GM19035 (cell line): ENCODE measurements at regions not wholly inside any gene's neighbourhood (a gene's known extent, or its start where the extent isn't known, plus 50 kb on each side); places are given as distances from the start of the nearest gene placed in this dataset.
"Not testable (repeated sequence)": the region's sequence is repeated elsewhere in the genome, so short reads cannot be mapped to it uniquely, and the experiment has no call there.

Experiments used
- ATAC-seq: cut with Tn5 transposase; IDR thresholded peaks from one replicate; pipeline ENCODE4 v1.9.1; 2021; ENCODE audit not compliant: unreplicated experiment

DNA sequence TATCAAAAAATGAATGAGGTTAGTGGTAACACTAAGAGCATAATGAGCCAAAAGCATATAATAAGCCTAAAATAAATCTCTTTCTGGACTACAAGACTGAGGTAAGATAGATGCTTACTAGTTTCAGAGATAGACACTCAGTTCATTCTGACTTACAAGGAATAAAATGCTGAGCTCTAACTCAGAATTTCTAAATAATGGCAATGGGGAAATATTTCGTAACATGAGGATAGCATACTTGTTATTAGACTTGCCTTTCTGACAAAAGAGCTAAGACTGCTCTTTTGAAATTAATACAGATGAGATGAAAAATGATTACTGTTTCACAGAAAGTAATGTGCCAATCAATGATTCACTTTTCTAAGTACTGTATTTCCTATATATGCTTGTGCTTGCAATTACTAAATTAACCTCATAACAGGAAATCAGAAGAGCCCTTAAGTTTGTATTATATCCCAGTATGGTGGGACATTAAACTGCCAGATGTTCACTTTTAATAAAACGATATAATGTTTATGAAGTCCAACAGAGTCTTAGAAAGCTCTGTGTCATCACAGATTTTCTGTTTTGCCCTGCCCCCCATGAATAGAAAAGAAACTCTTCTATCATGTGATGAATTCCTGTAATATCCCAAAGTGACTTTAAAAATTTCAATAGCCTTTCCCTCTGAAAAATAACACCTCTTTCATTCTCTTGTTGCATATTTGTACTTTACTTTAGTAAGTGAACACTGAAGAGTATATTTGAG, 2771.0 kb upstream of the PCDH20 start:
- no peak for ATAC-seq

DNA sequence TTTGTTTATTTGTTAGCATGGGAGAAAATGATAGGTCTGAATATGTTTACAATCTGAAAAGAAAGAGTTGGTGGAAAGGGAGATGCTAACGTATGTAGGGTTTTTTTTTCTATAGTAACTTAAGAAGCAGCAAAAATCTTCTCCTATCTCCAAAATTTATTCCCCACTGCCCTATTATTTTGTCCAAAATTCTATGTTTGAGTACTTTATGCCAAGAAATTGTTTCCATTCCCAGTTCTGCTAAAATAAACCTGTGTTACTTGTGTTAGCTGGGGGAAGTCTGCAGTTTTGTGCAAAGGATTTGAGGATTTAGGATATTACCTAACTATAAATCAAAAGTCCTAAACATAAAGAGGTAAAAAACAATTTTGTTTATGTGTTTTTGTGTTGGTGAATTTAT, 2770.4 kb upstream of the PCDH20 start:
- ATAC-seq = no peak

DNA sequence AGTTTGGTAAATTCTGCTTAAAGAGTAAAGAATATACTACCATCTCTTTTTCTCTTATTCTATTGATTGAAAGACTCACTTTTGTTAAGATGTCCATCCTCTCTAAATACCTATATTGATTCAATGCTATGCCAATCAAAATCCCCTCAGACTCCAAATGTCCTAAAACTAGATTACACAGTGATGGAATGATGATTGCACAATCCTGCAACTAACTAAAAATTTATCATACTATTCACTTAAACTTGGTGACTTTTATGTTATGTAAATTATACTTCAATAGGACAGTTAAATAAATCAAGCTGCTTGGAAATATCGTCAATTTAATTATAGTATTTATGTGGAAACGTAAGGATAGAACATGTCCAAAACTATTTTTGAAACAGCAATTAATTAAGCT, 2765.1 kb upstream of the PCDH20 start:
- ATAC-seq = no peak

DNA sequence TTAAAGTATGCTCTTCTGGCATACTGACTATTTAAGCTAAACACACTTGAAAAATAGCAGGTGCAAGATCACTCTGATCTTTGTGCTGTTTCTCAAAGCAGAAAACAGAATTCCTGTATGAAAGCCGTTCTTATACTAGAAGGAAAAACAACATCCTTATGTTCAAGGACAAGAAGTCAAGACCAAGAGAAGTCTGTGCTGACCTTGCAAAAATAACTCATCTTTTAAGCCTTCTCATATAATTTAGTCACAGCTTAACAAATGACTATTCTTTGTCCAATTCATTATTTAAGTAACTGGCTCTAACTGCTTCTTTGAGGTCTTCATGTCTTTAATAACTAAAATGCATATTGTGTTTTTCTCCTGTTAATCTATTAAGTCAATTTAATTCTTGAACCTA, 2750.2 kb upstream of the PCDH20 start:
- no peak for ATAC-seq

DNA sequence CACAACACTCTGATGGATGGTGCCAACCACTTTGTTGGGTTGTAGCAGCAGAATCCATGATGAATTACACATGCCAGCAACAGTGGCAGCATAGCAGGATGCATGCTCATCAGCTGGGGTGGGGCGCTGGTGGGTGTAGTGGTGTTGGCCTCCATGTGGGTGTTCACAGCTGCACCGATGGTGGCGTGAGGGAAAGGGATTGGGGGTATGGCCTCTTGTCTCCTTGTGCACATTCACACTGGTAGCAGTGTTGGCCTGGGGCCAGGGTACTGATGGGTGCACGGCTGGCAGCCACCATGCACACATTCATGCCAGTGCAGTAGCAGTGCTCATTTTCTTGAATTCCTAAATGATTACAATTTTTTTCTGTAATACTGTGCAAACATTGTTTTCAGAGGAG, 2748.8 kb upstream of the PCDH20 start:
- ATAC-seq = no peak

DNA sequence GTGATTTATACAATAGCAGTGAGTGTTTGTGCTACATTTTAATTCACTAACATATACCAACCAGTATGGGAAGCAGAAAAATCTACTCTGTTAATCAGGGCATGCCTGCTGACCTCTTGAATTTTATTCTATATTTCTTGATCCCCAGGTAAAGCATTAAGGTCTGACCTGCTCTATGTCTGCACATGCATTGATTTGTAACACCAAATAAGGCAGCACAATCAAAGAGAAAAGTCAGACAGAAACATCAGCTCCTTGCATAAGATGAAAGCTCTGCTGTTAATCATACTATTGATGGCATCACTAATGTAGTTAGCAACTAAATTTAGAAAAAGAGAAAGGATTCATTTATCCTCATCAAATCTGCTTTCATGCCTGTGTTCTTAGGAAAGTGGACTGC, 2744.8 kb upstream of the PCDH20 start:
- ATAC-seq = no peak

DNA sequence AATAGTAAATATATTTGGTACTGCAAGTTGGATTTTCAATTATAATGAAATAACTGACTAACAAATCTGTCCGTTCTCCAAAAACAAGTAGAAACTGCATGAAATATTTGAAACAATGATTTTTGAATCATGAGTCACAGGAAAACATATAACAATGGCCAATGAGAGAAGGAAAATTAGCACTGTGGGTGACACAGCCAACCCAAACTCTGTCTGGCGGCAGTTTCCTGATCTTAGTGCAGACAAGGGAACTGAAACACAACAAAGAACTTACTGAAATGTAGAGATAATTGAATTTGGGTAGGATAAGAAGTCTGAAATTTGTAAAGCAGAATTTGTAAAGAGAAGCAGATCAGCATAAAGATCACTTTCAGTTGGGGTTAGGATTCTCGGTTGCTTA, 2743.3 kb upstream of the PCDH20 start:
- no peak for ATAC-seq

DNA sequence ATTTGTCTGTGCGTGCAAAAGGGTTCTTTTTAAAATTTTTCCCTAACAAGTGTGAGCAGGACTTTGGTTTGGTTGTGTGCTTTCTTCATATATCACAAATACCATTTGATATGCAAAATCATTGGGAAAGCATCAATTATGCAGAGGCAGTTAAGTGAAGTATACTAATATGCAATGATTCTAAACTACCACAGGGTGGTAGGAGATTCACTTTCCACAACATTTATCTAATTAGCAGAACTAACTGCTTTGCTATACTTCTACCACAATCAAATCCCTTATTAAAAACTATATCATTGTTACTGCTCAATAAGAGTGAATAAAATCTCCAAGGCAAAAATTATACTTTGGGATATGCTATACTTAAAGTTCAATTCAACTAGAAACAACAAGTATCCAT, 2738.9 kb upstream of the PCDH20 start:
- no peak for ATAC-seq

DNA sequence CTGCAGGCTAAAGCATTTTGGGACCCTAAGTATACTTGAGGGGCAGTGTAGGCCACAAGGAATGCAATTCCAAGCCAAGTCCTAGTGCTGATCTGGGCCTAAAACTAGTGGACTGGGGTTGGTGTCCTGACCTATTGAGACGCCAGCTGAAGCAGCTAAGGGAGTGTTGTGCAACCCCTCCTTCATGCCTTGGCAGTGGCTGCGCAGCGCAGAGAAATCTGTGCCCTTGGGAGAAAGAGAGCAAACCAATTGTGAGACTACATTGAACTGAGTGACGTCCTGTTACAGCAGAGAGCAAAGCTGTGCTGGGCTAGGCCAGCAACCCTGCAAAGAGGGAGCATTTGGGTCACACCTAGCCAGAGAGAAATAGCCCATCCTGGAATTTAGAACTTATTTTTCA, 2715.0 kb upstream of the PCDH20 start:
- no peak for ATAC-seq

DNA sequence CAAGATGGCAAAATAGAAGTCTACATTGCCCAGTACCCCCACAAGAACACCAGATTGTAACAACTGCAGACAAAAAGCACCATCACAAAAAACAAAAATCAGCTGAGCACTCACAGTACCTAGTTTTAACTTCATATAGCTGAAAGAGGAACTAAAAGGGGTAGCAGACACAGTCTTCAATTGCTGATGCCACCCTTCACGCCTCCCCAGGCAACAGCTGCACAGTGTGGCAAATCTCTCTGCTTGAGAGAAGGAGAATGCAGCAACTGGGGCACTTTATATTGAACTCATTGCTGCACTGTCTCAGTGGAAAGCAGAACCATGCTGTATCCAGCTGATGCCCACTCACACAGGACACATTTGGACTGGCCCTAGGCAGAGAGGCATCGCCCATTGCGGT, 2714.5 kb upstream of the PCDH20 start:
- ATAC-seq = no peak

DNA sequence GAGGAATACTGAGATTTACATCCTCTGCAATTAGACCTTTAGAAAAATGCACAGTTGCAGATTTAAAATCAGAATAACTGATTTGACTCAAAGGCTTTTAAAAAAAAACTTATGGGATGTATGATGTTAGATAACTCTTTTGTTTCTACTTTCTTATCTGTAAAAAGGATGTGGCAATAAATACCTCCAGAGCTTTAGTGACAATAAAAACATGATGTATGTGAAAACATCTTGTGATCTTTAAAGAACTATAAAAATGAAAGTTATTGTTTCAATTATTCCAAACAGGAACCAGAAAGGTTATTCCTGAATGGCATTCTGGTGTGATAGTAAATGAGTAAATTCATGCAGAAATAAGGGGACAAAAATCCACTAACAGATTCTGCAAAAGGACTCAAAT, 2712.2 kb upstream of the PCDH20 start:
- no peak for ATAC-seq

DNA sequence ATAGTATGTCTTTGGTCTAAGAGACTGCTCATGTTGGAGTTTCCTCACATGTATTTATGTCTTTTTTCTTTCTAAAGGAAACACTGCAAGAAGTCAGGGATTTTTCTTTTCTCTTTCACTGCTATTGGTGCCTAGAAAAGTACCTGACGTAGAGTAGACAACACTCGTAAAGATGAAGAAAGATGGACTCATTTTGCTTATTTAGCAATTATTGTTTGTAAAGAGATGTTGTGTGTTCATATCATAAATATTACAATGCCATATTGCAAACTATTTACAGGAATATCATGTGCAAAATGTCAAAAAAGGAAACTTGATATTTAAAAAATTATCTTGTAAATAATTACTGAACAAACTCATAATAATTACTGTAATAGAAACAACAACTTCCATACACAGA, 2711.5 kb upstream of the PCDH20 start:
- no peak for ATAC-seq

DNA sequence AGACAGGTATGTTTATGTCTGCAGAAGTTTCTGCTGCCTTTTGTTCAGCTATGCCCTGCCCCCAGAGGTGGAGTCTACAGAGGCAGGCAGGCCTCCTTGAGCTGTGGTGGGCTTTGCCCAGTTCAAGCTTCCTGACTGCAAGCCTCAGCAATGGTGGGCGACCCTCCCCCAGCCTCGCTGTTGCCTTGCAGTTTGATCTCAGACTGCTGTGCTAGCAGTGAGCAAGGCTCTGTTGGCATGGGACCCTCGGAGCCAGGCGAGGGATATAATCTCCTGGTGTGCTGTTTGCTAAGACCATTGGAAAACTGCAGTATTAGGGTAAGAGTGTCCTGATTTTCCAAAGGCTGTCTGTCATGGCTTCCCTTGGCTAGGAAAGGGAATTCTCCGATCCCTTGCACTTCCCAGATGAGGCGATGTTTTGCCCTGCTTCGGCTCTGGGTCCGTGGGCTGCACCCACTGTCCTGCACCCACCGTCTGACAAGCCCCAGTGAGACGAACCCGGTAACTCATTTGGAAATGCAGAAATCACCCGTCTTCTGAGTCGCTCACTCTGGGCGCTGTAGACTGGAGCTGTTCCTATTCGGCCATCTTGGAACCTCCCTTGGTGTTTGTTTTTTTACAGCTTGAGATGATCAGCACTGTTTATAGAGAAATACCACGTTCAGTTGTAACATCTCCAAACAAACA, 2705.5 kb upstream of the PCDH20 start:
- ATAC-seq = not testable (repeated sequence)

DNA sequence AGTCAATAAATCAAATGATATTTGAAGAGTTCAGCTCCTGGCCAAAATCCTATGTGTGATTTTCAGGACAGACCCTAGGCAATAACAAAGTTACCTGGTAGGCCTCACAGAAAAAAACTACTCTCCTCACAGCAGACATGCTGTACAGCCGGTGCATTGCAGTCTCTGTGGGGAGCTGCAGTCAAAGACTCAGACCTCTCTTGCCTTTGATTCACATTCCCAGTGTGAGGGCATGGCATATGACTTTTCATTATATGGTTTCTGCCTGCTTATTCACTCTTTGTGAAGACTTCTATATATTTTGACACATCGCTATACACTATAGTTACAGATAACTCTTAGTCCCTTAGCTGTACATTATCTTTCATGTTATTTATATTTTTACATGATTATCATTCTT, 2684.3 kb upstream of the PCDH20 start:
- ATAC-seq = no peak

DNA sequence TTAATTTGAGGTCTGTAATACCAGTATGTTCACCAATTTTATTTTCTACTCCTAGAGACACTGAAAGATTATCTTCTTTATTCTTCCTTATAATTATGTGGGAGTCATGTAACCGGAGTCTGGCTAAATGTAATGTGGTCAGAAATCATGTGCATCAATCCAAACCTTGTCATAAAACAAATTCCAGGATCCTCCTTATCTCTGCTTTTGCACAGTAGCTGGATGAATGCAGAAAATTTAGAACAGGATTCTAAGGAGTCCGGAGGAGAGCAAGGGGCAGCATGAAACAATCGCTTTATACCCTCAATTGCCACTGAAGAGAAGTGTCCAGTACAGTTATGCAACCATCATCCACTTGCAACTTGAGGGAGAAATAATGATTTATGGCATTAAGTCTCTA, 2674.7 kb upstream of the PCDH20 start:
- no peak for ATAC-seq

DNA sequence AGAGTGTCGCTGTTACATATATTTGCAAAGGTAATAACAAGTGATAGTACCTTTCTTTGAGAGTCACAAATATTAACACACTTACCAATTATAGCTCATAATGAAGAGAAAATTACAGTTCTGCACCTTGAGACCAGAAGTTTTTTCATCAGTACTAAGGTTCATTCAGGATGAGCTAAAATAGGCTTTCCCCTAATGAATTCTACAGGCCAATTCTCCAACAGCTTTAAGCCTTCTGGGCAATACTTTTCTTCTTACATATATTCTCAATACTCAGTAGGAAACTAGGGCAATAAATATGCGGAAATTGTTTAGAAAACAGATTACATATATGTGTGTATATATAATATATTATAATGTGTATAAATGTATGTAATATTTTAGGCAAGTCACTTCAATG, 2672.8 kb upstream of the PCDH20 start:
- no peak for ATAC-seq

DNA sequence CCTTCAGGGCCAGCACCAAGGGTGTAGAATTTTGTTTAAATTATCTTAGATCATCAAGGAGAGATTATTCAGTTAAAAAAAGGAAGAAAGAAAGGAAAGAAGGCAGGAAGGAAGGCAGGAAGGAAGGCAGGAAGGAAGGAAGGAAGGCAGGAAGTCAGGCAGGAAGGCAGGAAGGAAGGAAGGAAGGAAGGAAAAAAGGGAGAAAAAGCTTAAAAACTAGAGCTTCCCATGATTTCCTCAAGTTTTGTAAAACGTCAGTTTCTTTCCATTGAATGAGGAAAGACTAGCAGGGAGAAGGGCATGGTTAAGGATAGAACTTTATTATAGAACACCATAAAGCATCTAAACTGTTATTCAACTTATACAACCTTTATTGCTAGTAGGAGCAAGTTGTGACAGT, 2672.0 kb upstream of the PCDH20 start:
- ATAC-seq = no peak

DNA sequence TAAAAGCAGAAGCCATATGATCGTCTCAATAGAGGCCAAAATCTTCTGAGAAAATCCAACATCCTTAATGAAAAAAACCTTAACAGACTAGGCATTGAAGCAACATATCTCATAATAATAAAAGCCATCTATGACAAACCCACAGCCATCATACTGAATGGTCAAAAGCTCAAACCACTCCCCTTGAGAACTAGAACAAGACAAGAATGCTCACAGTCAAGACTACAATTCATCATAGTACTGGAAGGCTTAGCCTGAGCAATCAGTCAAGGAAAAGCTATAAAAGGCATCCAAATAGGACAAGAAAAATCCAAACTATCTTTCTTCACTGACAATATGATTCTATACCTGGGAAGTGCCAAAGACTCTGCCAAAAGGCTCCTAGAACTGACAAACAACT, 2668.2 kb upstream of the PCDH20 start:
- no peak for ATAC-seq

DNA sequence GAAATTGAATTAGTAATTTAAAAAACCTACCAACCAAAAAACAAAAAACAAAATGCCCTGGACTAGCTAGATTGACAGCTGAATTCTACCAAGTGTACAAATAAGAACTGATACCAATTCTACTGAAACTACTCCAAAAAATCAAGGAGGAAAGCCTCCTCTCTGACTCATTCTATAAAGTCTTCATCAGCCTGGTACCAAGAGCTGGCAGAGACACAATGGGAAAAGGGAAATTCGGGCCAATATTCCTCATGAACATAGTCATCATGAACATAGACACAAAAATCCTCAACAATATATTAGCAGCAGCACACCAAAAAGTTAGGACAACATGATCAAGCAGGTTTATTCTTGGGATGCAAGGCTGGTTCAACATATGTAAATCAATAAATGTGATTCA, 2667.7 kb upstream of the PCDH20 start:
- ATAC-seq = no peak

DNA sequence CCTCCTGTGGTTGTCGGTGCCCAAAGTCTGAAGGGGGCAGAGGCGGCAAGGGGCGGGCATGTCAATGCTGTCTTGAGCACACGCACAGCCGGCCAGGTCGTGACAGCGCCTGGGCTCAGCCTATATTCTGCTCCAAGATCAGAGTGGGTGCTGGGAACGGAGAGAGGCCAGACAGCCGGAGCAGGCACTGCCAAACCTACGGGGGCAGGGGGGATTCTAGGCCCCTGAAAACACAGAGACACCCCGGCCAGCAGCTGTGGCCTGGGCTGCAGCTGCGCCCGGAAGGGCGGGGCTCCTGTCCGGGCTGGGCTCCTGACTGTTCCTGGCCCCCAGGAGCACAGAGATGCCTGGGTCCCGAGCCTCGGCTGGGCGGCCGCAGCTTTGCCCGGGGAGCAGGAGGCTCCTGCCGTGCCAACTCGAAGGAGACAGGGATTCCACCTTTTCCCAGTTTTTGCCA, 2662.9 kb upstream of the PCDH20 start:
- ATAC-seq = no peak

DNA sequence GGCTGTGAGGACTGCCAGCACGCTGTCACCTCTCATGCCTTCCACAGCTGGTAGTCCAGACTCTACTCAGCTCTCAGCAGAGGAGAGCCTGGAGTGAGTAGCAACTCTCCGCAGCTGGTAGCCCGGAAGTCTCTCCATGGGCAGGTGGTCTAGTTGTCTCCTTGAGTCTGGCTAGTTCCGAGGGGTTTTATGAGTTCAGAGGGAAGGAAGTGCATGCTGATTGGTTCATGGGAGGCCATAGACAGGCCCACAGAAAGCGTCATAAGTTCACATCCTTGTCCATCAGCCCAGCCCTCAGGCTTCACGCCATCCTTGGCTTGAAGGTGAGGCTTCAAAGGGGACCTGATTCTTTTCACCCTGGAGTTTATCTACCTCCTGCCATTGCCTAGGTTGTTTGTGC, 2662.4 kb upstream of the PCDH20 start:
- no peak for ATAC-seq

DNA sequence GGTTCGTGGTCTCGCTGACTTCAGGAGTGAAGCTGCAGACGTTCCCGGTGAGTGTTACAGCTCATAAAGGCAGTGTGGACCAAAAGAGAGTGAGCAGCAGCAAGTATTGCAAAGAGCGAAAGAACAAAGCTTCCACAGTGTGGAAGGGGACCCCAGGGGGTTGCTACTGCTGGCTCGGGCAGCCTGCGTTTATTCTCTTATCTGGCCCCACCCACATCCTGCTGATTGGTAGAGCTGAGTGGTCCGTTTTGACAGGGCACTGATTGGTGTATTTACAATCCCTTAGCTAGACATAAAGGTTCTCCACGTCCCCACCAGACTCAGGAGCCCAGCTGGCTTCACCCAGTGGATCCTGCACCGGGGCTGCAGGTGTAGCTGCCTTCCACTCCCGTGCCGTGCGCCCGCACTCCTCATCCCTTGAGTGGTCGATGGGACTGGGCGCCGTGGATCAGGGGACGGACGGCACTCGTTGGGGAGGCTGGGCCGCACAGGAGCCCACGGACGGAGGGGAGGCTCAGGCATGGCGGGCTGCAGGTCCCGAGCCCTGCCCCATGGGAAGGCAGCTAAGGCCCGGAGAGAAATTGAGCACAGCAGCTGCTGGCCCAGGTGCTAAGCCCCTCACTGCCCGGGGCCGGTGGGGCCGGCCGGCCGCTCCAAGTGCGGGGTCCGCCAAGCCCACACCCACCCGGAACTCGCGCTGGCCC, 2661.6 kb upstream of the PCDH20 start:
- ATAC-seq = not testable (repeated sequence)
